Prostate gland (tissue), 2 donors: ENCODE measurements at regions not wholly inside any gene's neighbourhood (a gene's known extent, or its start where the extent isn't known, plus 50 kb on each side); places are given as distances from the start of the nearest gene placed in this dataset.

Source experiments
- DNase-seq: peaks from one replicate; pipeline ENCODE4 v3.0.0-alpha.2; 2019; ENCODE audit warnings: low spot score
- H3K27ac ChIP-seq, 2 donors: fragments of 200-600 bp; sonication (generic); 2 replicates each; pipeline ENCODE4 v1.5.1; 2017 to 2019
- H3K27me3 ChIP-seq: fragments of 200-600 bp; sonication (generic); replicated peaks from 2 replicates; pipeline ENCODE4 v1.5.1; 2019; ENCODE audit not compliant: insufficient read depth
- H3K36me3 ChIP-seq, 2 donors: fragments of 200-600 bp; sonication (generic); 1 replicate in 1 of 2; 2 replicates in 1 of 2; pipeline versions ENCODE4 v1.5.1 to v1.8.1; 2017 to 2019
- H3K4me1 ChIP-seq: fragments of 200-600 bp; sonication (generic); replicated peaks from 2 replicates; pipeline ENCODE4 v1.5.1; 2019
- H3K4me3 ChIP-seq, 2 donors: fragments of 200-600 bp; sonication (generic); 2 replicates each; pipeline ENCODE4 v1.5.1; 2017 to 2019
- H3K9me3 ChIP-seq: fragments of 200-600 bp; sonication (generic); 2 replicates; pipeline ENCODE4 v1.5.1; 2017
- POLR2A ChIP-seq: fragments of 450-650 bp; IDR thresholded peaks from one replicate; pipeline ENCODE4 v1.6.1; 2016; ENCODE audit warnings: antibody characterized with exemption, mild to moderate bottlenecking
- POLR2AphosphoS5 ChIP-seq: sonication (generic); formaldehyde crosslinking; IDR thresholded peaks from one replicate; pipeline ENCODE4 v1.6.1; 2017; ENCODE audit warnings: antibody characterized with exemption
- WGBS: methylation state at CpG from one replicate; pipeline ENCODE4 v1.1.5; 2018; 5-methylcytosine and 5-hydroxymethylcytosine counted together
- intact Hi-C: fragments of 100-400 bp; cut with DNase I; formaldehyde crosslinking; loops from one replicate; pipeline ENCODE4 v1.14.2; 2022
- TF ChIP-seq, protein P1 (sequence below), 4 experiments: fragments of 200-600 bp in 2 of 4; fragments of 450-650 bp in 2 of 4; sonication (generic) in 2 of 4; IDR thresholded peaks; 1 replicate in 3 of 4; 2 replicates in 1 of 4; pipeline ENCODE4 v1.5.1; 2016 to 2019; ENCODE audit warnings: antibody characterized with exemption in 4 of 4, mild to moderate bottlenecking in 2 of 4, moderate library complexity in 2 of 4

- H3K27ac ChIP-seq, result peak overlapping the region; percentile 58 to 59
- no peaks in the 10 kb centered on the region for H3K9me3 ChIP-seq
- no peaks in the 10 kb centered on the region for H3K27me3 ChIP-seq
- no peaks in the 10 kb centered on the region for H3K36me3 ChIP-seq
- no peak for TF ChIP-seq POLR2A
- TF ChIP-seq POLR2AphosphoS5, result peak; percentile 12
- H3K4me1 ChIP-seq, result no peaks in the 10 kb centered on the region
- 8% methylated on average over 13 of the region's 13 CpGs for WGBS
- no peak overlapping the region for H3K4me3 ChIP-seq
- intact Hi-C loops, result loop anchor here (5.0 kb wide), 2 partner anchors 39 to 116 kb away; no protein-coding TSS in a partner anchor
- DNase-seq, result peak; percentile 62
Measured at GRCh38 chr14:51507906-51508511, 143.7 kb upstream of the FRMD6 start.

GRCh38 chr14:51511265-51511664 lies 140.4 kb upstream of the FRMD6 start:
- no peak for DNase-seq
- intact Hi-C loops, result no loop called here
- H3K4me1 ChIP-seq, result no peaks in the 10 kb centered on the region
- H3K27ac ChIP-seq, result no peak overlapping the region
- H3K36me3 ChIP-seq, result no peaks in the 10 kb centered on the region
- no peaks in the 10 kb centered on the region for H3K9me3 ChIP-seq
- TF ChIP-seq POLR2AphosphoS5 (no peak), POLR2A (no peak)
- TF ChIP-seq, protein P1, sequence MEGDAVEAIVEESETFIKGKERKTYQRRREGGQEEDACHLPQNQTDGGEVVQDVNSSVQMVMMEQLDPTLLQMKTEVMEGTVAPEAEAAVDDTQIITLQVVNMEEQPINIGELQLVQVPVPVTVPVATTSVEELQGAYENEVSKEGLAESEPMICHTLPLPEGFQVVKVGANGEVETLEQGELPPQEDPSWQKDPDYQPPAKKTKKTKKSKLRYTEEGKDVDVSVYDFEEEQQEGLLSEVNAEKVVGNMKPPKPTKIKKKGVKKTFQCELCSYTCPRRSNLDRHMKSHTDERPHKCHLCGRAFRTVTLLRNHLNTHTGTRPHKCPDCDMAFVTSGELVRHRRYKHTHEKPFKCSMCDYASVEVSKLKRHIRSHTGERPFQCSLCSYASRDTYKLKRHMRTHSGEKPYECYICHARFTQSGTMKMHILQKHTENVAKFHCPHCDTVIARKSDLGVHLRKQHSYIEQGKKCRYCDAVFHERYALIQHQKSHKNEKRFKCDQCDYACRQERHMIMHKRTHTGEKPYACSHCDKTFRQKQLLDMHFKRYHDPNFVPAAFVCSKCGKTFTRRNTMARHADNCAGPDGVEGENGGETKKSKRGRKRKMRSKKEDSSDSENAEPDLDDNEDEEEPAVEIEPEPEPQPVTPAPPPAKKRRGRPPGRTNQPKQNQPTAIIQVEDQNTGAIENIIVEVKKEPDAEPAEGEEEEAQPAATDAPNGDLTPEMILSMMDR (IDR thresholded peaks at IDR 0.05), result no peak
- no peak overlapping the region for H3K4me3 ChIP-seq
- no peaks in the 10 kb centered on the region for H3K27me3 ChIP-seq

- no peak overlapping the region for H3K4me3 ChIP-seq
- no peaks in the 10 kb centered on the region for H3K4me1 ChIP-seq
- H3K36me3 ChIP-seq, result no peaks in the 10 kb centered on the region
- intact Hi-C loops, result no loop called here
- no peak for DNase-seq
- no peak overlapping the region for H3K27ac ChIP-seq
- whole genome bisulfite sequencing, result 98% methylated on average over 2 of the region's 2 CpGs
- TF ChIP-seq POLR2AphosphoS5, result no peak
- TF ChIP-seq POLR2A, result no peak
- TF ChIP-seq, protein P1 (IDR thresholded peaks at IDR 0.05), result no peak
- H3K27me3 ChIP-seq, result no peaks in the 10 kb centered on the region
- H3K9me3 ChIP-seq, result no peaks in the 10 kb centered on the region
Measured at GRCh38 chr14:51512316-51512715, 139.4 kb upstream of the FRMD6 start.

GRCh38 chr14:51513281-51513680 lies 138.4 kb upstream of the FRMD6 start:
- intact Hi-C loops, result no loop called here
- Histone ChIP-seq H3K4me3 (no peak overlapping the region), H3K27ac (no peak overlapping the region), H3K4me1 (no peaks in the 10 kb centered on the region), H3K9me3 (no peaks in the 10 kb centered on the region), H3K27me3 (no peaks in the 10 kb centered on the region), H3K36me3 (no peaks in the 10 kb centered on the region)
- no peak for DNase-seq
- 79% methylated on average over 3 of the region's 3 CpGs for WGBS
- no peak for TF ChIP-seq POLR2A
- TF ChIP-seq POLR2AphosphoS5, result no peak
- TF ChIP-seq, protein P1 (IDR thresholded peaks at IDR 0.05), result no peak

DNA sequence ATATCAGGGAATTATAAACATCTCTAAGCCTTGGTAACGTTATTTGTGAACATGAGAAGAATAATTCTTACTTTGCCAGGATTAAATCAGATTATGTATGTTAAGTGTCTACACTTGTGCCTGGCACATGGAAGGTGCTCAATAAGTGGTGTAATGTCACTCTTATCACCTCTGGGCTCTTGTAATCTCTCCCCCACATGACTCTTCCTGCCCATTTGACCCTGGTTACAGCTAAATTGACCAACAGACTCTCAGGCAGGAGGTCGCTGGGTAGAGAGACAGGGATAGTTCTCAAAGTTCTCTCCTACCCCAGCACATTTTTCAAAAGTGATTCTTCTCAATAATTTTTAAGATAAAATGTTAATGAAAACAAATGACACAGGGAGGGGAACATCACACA lies 137.8 kb upstream of the FRMD6 start:
- TF ChIP-seq POLR2AphosphoS5, result no peak
- TF ChIP-seq, protein P1 (IDR thresholded peaks at IDR 0.05), result no peak
- no peak for TF ChIP-seq POLR2A
- Histone ChIP-seq H3K9me3 (no peaks in the 10 kb centered on the region), H3K27me3 (no peaks in the 10 kb centered on the region), H3K27ac (no peak overlapping the region), H3K4me1 (no peaks in the 10 kb centered on the region), H3K4me3 (no peak overlapping the region), H3K36me3 (no peaks in the 10 kb centered on the region)
- intact Hi-C loops, result no loop called here
- DNase-seq, result no peak
- 91% methylated on average over 2 of the region's 2 CpGs for WGBS
